Endothelial cell (in vitro differentiated cells): ENCODE measurements at regions not wholly inside any gene's neighbourhood (a gene's known extent, or its start where the extent isn't known, plus 50 kb on each side); places are given as distances from the start of the nearest gene placed in this dataset.

Experiments
- DNase-seq: peaks from one replicate; pipeline ENCODE4 v3.0.0; 2021; ENCODE audit warnings: low spot score
- H3K27ac Mint-ChIP-seq: one replicate; pipeline ENCODE4 v1.8.0; 2021; ENCODE audit warnings: mixed read lengths, inconsistent platforms; ENCODE audit not compliant: unreplicated experiment
- H3K27me3 Mint-ChIP-seq: one replicate; pipeline ENCODE4 v1.8.0; 2021; ENCODE audit warnings: mild to moderate bottlenecking, moderate library complexity, mixed read lengths, inconsistent platforms; ENCODE audit not compliant: unreplicated experiment
- H3K36me3 Mint-ChIP-seq: one replicate; pipeline ENCODE4 v1.8.0; 2021; ENCODE audit warnings: mild to moderate bottlenecking, low read depth, mixed read lengths, inconsistent platforms; ENCODE audit not compliant: unreplicated experiment
- H3K4me1 Mint-ChIP-seq: one replicate; pipeline ENCODE4 v1.8.0; 2021; ENCODE audit warnings: mild to moderate bottlenecking, mixed read lengths, inconsistent platforms; ENCODE audit not compliant: unreplicated experiment
- H3K4me3 Mint-ChIP-seq: one replicate; pipeline ENCODE4 v1.8.0; 2021; ENCODE audit warnings: mild to moderate bottlenecking, mixed read lengths, inconsistent platforms; ENCODE audit not compliant: unreplicated experiment
- H3K9me3 Mint-ChIP-seq: one replicate; pipeline ENCODE4 v1.8.0; 2021; ENCODE audit warnings: mixed read lengths, inconsistent platforms; ENCODE audit not compliant: unreplicated experiment
- TF ChIP-seq, protein P1 (sequence below): fragments of 200-600 bp; sonication (generic); IDR thresholded peaks from one replicate; pipeline ENCODE4 v1.5.0; 2021; ENCODE audit warnings: antibody characterized with exemption; ENCODE audit not compliant: unreplicated experiment

DNA sequence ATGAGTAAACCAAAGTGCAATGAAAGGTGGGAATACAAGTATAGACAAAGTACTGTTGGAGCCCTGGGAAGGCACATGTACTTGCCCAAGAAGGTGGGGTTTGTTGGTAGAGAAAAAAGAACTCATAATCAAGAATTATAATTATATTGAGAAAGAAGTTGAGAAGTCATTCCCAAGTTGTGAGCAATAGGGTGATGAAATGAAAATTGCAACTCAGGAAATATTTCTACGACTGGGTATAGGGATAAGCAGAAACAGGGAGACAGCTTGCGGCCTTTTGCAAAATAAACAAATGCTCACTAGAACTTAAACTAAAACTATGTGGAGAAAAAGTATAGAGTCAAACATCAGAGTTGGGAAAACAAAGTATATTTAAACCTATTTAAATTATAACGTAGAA is 250.7 kb upstream of the FAM83B start:
- no peaks in the 10 kb centered on the region for H3K4me1 Mint-ChIP-seq
- no peaks in the 10 kb centered on the region for H3K9me3 Mint-ChIP-seq
- H3K27me3 Mint-ChIP-seq, result peaks cover 2% of the 10 kb centered on the region
- H3K4me3 Mint-ChIP-seq, result no peak overlapping the region
- DNase-seq, result no peak
- H3K36me3 Mint-ChIP-seq, result no peaks in the 10 kb centered on the region
- H3K27ac Mint-ChIP-seq, result no peak overlapping the region
- TF ChIP-seq, protein P1, sequence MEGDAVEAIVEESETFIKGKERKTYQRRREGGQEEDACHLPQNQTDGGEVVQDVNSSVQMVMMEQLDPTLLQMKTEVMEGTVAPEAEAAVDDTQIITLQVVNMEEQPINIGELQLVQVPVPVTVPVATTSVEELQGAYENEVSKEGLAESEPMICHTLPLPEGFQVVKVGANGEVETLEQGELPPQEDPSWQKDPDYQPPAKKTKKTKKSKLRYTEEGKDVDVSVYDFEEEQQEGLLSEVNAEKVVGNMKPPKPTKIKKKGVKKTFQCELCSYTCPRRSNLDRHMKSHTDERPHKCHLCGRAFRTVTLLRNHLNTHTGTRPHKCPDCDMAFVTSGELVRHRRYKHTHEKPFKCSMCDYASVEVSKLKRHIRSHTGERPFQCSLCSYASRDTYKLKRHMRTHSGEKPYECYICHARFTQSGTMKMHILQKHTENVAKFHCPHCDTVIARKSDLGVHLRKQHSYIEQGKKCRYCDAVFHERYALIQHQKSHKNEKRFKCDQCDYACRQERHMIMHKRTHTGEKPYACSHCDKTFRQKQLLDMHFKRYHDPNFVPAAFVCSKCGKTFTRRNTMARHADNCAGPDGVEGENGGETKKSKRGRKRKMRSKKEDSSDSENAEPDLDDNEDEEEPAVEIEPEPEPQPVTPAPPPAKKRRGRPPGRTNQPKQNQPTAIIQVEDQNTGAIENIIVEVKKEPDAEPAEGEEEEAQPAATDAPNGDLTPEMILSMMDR, result no peak

DNA sequence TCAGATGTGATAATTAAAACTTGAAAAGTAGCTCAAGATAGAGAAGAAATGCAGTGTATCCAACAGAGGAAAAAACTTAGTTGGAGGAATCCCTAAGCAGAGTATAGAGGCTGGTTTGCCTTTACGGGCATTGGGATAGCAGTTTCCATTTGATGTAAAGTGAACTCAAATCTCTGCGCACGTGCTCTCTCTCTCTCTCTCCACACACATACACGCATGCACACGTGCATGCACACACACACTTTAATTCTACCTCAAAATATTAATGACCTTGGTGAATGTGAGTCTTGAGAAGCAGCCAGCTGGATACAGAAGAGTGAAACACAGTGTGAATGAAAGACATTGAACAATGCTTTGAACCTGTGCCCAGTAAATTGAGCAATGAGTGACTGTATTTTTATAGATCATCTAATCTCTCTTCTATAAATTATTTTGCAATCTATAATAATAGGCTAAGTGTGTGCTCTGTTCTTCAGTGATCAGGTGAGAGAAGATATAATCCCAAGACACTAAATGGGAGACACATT is 247.7 kb upstream of the FAM83B start:
- DNase-seq, result no peak
- Mint-ChIP-seq H3K27me3 (peaks cover 2% of the 10 kb centered on the region), H3K27ac (no peak overlapping the region), H3K4me3 (no peak overlapping the region), H3K36me3 (no peaks in the 10 kb centered on the region), H3K9me3 (no peaks in the 10 kb centered on the region), H3K4me1 (no peaks in the 10 kb centered on the region)
- TF ChIP-seq, protein P1, result no peak

DNA sequence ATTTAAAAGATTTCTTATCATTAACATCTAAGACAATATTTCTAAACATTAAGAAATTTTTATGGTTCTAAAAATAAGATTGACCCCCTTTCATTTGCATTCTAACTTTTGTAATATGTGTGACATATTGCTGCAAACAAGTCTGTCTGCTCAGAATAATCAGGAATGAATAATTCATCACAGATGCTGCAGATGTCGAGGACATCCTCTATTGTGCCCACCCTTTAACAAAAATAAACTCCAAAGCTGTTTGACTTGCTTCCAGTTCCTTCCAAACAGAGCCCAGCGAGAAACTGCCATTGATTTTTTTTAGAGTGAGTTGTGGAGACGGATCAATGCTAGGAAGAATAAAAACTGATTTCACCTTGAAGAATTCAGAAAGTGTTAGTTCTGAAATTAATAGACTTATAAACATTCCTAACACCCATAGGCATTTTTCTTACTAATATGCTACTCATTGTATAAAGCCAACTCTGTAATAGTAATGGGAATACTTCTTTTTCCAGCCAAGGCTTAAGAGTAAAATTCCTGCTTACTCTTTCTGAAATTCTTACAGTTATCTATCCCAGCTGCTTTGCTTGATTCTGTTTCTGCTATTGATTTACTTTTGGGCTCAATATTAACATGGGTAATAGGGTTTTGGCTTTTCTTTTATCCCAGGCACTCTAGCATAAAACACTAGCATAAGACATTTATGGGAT is 244.8 kb upstream of the FAM83B start:
- Mint-ChIP-seq H3K27ac (no peak overlapping the region), H3K36me3 (no peaks in the 10 kb centered on the region), H3K4me1 (no peaks in the 10 kb centered on the region), H3K9me3 (no peaks in the 10 kb centered on the region), H3K27me3 (no peaks in the 10 kb centered on the region), H3K4me3 (no peak overlapping the region)
- DNase-seq, result no peak
- TF ChIP-seq, protein P1, result no peak

- TF ChIP-seq, protein P1, result no peak
- Mint-ChIP-seq H3K9me3 (no peaks in the 10 kb centered on the region), H3K27me3 (no peaks in the 10 kb centered on the region)
These were observed 244.0 kb upstream of the FAM83B start for GRCh38 chr6:54602591-54602990.

DNA sequence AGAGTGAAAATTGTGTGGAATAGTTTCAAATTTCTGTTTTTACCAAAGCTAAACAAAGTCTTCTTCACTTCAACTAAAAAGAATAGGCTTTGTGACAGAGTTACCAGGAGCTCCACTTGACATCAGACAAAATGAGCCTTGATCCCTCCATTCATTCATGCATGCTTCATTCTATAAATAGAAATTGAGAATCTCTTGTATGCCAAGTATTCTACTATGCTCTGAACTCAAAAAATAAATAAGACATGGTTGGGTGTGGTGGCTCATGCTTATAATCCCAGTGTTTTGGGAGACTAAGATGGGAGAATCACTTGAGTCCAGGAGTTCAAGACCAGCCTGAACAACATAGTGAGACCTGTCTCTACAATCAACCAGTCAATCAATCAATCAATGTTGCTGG is 236.6 kb upstream of the FAM83B start:
- Mint-ChIP-seq H3K4me3 (no peak overlapping the region), H3K27me3 (peaks cover 1% of the 10 kb centered on the region), H3K4me1 (no peaks in the 10 kb centered on the region), H3K36me3 (no peaks in the 10 kb centered on the region), H3K9me3 (no peaks in the 10 kb centered on the region), H3K27ac (no peak overlapping the region)
- TF ChIP-seq, protein P1, result no peak
- no peak for DNase-seq

More at GRCh38 chr6:54602591-54602990, 244.0 kb upstream of the FAM83B start:
- no peaks in the 10 kb centered on the region for H3K36me3 Mint-ChIP-seq
- DNase-seq, result no peak
- H3K4me1 Mint-ChIP-seq, result no peaks in the 10 kb centered on the region
- no peak overlapping the region for H3K4me3 Mint-ChIP-seq
- H3K27ac Mint-ChIP-seq, result no peak overlapping the region
